HUES48 (cell line): ENCODE measurements at regions not wholly inside any gene's neighbourhood (a gene's known extent, or its start where the extent isn't known, plus 50 kb on each side); places are given as distances from the start of the nearest gene placed in this dataset.
A peak's percentile ranks its signal among the peaks of the same experiment; 100 is the strongest.

Source experiments
- H3K27ac ChIP-seq: one replicate; pipeline ENCODE4 v1.7.0; 2013; ENCODE audit warnings: low read depth, low read length, inconsistent platforms
- H3K27me3 ChIP-seq: 2 replicates; pipeline ENCODE4 v1.6.1; 2013; ENCODE audit warnings: mild to moderate bottlenecking, low read length; ENCODE audit not compliant: control insufficient read depth, insufficient read depth
- H3K36me3 ChIP-seq: 2 replicates; pipeline ENCODE4 v1.6.1; 2013; ENCODE audit warnings: low read length; ENCODE audit not compliant: control insufficient read depth, insufficient read depth
- H3K4me1 ChIP-seq: 2 replicates; pipeline ENCODE4 v1.6.1; 2013; ENCODE audit warnings: mild to moderate bottlenecking, low read length; ENCODE audit not compliant: control insufficient read depth, insufficient read depth
- H3K4me3 ChIP-seq: 2 replicates; pipeline ENCODE4 v1.5.1; 2013; ENCODE audit warnings: mild to moderate bottlenecking, low read depth, low read length
- H3K9ac ChIP-seq: 2 replicates; pipeline ENCODE4 v1.6.1; 2013; ENCODE audit warnings: mild to moderate bottlenecking, low read depth, low read length, moderate library complexity
- H3K9me3 ChIP-seq: 2 replicates; pipeline ENCODE4 v1.6.1; 2013; ENCODE audit warnings: low read length; ENCODE audit not compliant: control insufficient read depth, insufficient read depth

DNA sequence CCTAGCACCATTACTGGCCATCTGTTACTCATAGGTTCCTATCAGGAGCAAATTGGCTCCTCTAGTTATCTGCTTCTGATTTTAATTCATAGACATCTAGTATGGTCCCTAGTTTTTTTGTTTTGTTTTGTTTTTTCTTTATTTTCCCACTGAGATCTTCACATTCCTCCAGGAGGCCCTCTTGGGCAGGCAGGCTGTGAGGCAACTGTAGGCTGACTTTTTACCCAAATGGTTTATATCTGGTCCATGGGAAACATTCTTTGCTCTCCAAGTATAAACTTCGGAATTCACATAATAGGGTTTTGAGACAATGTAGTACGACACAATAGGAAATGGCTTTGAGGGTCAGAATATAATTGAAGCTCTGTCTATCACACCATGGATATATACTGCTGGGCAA is 250.9 kb upstream of the DAB2 start:
- no peaks in the 10 kb centered on the region for H3K9me3 ChIP-seq
- no peak overlapping the region for H3K27ac ChIP-seq
- H3K9ac ChIP-seq: no peak overlapping the region
- H3K4me1 ChIP-seq: peaks cover 7% of the 10 kb centered on the region
- H3K4me3 ChIP-seq: no peak overlapping the region
- no peaks in the 10 kb centered on the region for H3K27me3 ChIP-seq
- no peaks in the 10 kb centered on the region for H3K36me3 ChIP-seq

DNA sequence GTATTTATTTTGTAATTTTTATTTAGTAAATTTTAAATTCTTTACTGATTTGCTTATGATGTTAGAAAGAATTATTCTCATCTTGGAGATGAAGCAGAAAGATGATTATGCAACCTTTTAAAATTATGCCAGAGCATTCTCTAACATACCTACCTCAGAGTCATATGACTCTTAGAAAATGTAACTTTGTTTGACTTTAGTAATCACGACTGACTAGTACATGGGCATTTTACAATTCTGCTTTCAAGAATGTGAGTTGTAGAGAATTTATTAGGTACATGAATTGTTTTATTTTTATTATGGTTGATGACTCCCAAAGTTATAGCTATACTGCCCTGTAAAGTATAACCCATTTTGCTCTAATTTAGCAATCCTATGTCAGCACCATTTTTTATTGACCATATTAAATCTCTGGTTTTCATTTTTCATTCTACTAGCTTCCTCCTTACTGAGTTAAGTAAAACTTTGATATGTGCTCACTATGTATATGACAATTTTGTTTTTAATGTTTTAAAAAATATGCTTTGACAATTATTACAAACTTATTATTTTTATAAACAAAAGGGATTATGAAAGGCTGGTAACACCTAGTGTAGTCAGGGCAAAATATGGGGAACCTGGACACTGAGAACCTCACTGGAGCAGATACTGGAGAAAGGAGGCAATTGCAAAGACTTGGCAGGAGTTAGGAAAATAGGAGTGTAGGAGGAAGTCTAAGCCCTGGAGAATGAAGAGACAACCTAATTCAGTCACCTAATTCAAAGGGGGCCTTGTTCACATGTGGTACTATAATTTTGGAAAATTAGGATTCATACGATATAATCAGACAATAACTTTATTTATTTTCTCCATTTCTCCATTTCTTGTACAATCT is 249.7 kb upstream of the DAB2 start:
- Histone ChIP-seq H3K27ac (no peak overlapping the region), H3K9ac (no peak overlapping the region), H3K36me3 (no peaks in the 10 kb centered on the region), H3K9me3 (no peaks in the 10 kb centered on the region), H3K27me3 (no peaks in the 10 kb centered on the region), H3K4me3 (no peak overlapping the region), H3K4me1 (peaks cover 10% of the 10 kb centered on the region)

DNA sequence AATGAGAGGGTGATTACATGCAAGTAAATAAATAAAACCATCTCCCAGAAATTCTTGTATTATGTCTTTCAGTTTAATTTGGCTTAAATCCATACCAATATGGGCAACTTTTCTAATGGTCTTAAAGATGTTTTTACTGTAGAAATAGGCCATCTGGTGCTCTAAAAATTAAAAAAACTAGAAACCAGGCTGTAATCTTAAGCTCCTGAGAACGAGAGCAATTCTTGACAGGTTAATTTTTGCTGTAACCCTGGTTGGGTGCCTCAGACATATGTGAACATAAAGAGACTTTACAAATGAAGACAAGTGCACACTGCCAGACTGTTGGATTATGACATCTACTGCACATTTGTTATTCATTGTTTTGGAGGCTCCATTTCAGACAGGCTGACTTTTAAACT is 246.8 kb upstream of the DAB2 start:
- no peaks in the 10 kb centered on the region for H3K36me3 ChIP-seq
- H3K27me3 ChIP-seq: no peaks in the 10 kb centered on the region
- H3K27ac ChIP-seq: no peak overlapping the region
- peaks cover 10% of the 10 kb centered on the region for H3K4me1 ChIP-seq
- H3K9me3 ChIP-seq: no peaks in the 10 kb centered on the region
- no peak overlapping the region for H3K4me3 ChIP-seq
- H3K9ac ChIP-seq: no peak overlapping the region

DNA sequence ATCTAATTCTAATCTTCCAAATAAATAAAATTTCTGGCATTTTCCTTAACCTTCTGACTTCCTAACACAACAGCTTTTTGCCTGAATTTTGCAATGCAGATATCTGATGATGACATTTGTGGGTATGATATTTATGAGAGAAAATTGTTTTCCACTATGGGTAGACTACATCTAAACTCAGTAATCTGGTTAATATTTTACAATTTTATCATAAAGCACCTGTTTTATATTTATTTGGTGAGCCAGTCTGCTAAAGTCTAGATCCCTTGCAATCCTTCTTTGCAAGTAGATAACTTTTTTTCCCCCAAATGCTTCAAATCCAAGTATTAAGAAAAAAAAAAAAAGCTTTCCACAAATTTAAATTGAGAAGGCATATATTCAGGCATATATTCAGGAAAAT is 246.2 kb upstream of the DAB2 start:
- H3K27ac ChIP-seq: no peak overlapping the region
- H3K9ac ChIP-seq: no peak overlapping the region
- no peak overlapping the region for H3K4me3 ChIP-seq
- no peaks in the 10 kb centered on the region for H3K27me3 ChIP-seq
- H3K4me1 ChIP-seq: peaks cover 10% of the 10 kb centered on the region
- no peaks in the 10 kb centered on the region for H3K36me3 ChIP-seq
- no peaks in the 10 kb centered on the region for H3K9me3 ChIP-seq

DNA sequence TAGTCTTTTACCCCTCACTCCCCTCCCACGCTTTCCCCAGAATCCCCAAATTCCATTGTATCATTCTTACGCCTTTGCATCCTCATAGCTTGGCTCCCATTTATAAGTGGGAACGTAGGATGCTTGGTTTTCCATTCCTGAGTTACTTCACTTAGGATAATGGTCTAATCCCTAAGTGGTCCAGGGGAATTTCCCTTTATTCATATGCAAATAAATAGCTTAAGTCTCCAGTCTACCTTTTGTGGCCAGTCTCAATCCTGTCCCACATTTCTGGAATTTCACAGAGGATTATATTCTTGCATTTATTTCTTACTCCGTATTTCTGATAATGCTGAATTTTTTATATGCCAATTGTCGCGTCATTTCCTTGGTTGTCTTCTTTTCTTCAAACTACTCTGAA is 245.6 kb upstream of the DAB2 start:
- Histone ChIP-seq H3K4me1 (peaks cover 10% of the 10 kb centered on the region), H3K9me3 (no peaks in the 10 kb centered on the region), H3K27ac (peak overlapping the region; percentile 40), H3K36me3 (no peaks in the 10 kb centered on the region), H3K27me3 (no peaks in the 10 kb centered on the region), H3K9ac (no peak overlapping the region), H3K4me3 (no peak overlapping the region)

DNA sequence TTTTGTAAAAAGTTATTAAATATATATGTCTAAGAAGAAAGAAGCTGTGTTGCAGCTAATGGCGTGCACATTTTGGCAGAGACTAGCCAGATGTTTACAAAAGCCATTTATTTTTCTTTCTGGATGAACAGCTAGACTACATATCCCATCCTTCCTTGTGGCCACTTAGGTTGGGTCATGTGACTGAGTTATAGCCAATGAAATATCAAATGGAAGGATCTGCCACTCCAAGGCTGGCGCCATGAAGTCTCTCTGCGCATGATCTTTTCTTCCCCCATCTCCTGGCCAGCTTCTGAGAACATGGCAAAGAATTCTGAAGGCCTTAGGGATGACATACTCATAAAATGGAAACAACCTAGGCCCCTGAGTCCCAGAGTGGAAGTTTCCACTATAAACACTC is 244.2 kb upstream of the DAB2 start:
- Histone ChIP-seq H3K36me3 (no peaks in the 10 kb centered on the region), H3K9me3 (no peaks in the 10 kb centered on the region), H3K9ac (no peak overlapping the region), H3K4me1 (peaks cover 10% of the 10 kb centered on the region), H3K27me3 (no peaks in the 10 kb centered on the region), H3K4me3 (no peak overlapping the region), H3K27ac (no peak overlapping the region)

DNA sequence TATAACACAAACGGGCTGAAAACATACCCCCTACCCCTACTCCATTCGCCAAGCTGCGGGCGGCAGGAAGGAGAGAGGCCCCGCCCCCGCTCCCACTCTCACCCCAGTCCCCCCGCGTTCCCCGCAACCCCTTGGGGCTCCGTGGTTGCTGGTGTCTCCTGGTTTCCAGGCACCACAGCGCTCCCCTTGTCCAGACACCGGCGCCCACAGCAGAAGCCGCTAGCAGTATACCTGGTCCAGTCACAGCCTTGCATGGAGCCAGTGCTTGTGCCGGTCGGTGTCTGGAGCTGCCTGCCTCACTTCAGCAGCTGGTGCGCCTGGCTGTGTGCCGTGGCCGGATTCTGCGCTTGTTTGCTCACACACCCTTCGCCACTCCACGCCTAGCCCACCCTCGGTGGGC is 240.5 kb upstream of the DAB2 start:
- H3K9ac ChIP-seq: no peak overlapping the region
- no peak overlapping the region for H3K4me3 ChIP-seq
- H3K4me1 ChIP-seq: peaks cover 11% of the 10 kb centered on the region
- H3K27me3 ChIP-seq: no peaks in the 10 kb centered on the region
- H3K36me3 ChIP-seq: no peaks in the 10 kb centered on the region
- no peaks in the 10 kb centered on the region for H3K9me3 ChIP-seq
- H3K27ac ChIP-seq: no peak overlapping the region

DNA sequence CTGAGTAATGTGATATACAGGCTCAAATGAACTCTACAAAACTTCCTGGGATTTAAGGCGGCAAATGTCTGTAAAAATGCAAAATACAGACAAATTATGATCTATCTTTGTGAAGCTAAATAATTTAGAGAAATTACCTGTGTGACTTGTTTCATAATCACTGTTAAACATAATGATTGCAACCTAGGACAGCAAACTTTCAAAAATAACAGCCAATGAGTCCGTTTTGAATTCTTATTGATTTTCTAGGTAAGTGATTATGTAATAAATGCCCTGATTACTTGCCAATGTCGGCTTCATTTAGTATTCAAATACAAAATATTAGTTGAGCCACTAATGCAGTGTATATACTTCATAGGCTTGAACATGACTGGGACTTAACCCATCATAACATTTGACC is 238.2 kb upstream of the DAB2 start:
- Histone ChIP-seq H3K27me3 (no peaks in the 10 kb centered on the region), H3K36me3 (no peaks in the 10 kb centered on the region), H3K4me1 (peaks cover 11% of the 10 kb centered on the region), H3K9me3 (no peaks in the 10 kb centered on the region), H3K4me3 (no peak overlapping the region), H3K9ac (no peak overlapping the region), H3K27ac (no peak overlapping the region)

DNA sequence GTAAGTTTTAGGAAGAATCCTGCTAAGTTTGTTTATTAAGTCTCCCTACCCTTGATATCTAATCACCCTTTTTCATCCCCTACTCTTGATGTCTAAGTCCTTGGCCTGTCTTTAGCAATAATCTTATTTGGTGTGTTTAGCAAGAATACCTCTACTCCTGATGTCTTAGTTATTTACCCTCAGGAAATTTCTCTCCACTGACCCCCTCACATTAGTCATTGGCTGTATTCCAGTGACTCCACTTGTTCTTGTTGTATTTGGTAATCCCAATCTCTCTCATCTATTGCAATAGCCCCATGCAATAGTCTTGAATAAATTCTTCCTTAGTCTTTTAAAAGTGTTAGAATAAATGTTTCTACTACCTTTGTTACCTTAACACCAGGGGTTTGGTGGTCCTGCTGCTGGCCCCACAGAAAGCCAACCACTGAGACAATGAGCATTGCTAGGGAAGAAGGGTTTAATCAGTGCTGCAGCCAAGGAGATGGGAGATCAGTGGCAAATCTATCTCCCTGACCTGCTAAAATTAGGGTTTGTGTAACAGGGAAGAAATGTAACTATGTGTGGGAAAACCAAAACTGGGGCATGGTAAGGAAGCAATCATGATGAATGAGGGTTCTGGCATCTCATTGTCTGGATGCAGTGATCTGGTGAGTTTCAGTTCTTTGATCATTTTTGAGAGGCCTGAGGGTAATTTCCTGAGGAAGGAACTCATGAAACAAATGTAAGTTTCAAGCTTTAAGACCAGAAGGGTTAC is 236.4 kb upstream of the DAB2 start:
- Histone ChIP-seq H3K27me3 (no peaks in the 10 kb centered on the region), H3K9me3 (no peaks in the 10 kb centered on the region), H3K4me1 (peaks cover 11% of the 10 kb centered on the region), H3K36me3 (no peaks in the 10 kb centered on the region), H3K9ac (no peak overlapping the region), H3K27ac (peak overlapping the region; percentile 8), H3K4me3 (no peak overlapping the region)

DNA sequence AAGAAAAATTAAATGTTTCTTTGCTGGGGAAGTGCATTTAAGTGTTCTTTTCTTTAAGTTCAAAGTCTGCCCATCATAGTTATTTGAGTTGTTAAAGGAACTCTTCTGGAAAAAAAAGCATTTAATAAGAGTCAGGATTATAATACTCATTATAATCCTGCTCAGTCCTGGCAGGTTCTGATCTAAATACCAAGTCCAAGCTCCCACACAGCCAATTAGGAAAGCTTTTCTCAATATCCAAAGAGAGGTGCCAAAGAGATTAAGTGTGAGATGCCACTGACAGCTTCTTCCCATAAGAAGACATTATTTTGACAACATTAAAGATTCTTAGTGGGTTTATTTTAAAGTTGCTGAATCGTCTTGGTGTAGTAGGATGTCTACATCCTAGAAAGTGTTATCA is 235.2 kb upstream of the DAB2 start:
- Histone ChIP-seq H3K4me1 (peaks cover 11% of the 10 kb centered on the region), H3K9me3 (no peaks in the 10 kb centered on the region), H3K27ac (no peak overlapping the region), H3K4me3 (no peak overlapping the region), H3K27me3 (no peaks in the 10 kb centered on the region), H3K9ac (no peak overlapping the region), H3K36me3 (no peaks in the 10 kb centered on the region)

DNA sequence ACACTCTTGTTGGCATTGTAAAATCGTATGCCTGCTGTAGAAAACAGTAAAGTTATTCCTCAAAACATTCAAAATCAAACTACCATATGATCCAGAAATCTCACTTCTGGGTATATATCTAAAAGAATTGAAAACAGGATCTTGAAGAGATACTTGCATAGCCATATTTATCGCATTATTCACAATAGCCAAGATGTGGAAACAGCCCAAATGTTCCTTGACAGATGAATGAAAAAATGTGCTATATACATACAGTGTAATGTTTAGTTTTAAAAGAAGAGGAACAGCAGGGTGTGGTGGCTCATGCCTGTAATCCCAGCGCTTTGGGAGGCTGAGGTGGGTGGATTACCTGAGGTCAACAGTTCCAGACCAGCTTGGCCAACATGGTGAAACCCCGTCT is 234.1 kb upstream of the DAB2 start:
- Histone ChIP-seq H3K4me1 (peaks cover 11% of the 10 kb centered on the region), H3K27ac (no peak overlapping the region), H3K36me3 (no peaks in the 10 kb centered on the region), H3K9ac (no peak overlapping the region), H3K9me3 (no peaks in the 10 kb centered on the region), H3K4me3 (no peak overlapping the region), H3K27me3 (no peaks in the 10 kb centered on the region)
